Amniotic epithelial cell (primary cell): ENCODE measurements at regions not wholly inside any gene's neighbourhood (a gene's known extent, or its start where the extent isn't known, plus 50 kb on each side); places are given as distances from the start of the nearest gene placed in this dataset.

ENCODE experiments used
- DNase-seq: peaks from one replicate; pipeline ENCODE4 v3.0.0-alpha.2; 2010; ENCODE audit warnings: low read depth

DNA sequence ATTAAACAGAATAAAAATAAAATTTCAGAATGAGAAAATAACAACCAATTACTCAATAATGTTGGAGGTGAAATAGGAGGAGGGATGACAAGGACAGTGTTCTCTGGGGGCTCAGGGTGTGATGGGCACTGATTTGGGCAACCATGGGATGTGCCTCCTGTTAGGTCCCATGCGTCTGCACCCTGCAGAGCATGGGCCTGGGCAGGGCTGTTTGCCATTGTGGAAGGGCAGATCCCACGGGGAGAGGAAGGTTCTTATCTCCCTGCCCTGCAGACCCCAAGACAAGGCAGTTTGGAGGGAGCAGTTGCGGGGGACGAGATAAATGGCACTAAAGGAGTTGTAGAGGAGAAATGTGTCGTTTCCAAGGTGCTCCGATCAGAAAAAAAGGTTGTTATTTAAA is 206.3 kb downstream of the THBS2 start:
- DNase-seq: no peak

DNA sequence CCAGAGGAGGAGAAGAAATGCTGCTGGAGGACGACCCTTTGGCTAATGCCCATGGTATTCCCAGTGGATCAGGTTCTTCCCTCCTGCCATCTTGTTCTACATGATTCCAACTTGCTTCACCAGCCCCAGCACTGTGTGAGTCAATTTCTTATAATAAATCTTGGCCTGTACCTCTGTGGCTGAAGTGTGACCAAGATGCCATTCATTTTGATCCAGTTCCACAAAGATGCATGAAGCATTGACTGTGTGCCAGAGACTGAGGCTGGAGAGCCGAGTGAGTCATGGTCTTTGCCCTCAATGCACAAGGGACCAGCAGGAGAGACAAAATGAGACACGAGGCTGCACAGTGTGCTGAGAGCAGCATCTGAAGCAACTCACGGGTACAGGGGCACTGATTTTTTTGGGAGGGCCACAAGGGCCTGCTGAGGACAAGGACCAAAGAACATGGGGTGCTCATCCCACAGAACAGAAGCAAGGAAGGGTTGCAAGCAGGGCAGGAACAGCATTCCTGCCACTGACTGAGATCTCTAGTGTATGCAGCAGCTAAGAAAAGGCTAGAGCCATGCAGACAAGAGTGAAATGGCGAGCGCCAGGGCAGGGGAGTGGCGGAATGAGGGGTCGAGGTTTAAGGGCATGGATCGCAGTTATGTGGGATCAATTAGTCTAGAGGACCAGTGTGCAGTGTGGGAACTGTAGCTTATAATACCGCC is 207.0 kb downstream of the THBS2 start:
- peak; percentile 42 for DNase-seq

DNA sequence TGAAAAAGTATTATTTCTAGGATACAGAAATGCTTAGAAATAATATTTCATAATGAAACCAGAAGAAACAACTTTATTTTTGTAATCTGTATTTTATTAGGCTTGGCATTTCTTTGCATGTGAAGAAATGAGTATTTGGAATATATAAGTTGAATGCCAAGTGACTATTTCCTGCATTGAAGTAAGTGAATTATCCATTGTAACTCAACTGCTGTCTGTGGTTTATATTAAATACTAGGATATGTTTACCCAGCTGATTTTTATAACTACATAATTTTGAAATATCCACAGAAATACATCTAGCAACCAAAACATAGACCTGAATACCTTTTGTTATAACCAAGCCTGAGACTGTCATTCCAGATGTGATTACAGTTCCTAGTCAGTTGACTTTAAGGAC is 207.6 kb downstream of the THBS2 start:
- no peak for DNase-seq

DNA sequence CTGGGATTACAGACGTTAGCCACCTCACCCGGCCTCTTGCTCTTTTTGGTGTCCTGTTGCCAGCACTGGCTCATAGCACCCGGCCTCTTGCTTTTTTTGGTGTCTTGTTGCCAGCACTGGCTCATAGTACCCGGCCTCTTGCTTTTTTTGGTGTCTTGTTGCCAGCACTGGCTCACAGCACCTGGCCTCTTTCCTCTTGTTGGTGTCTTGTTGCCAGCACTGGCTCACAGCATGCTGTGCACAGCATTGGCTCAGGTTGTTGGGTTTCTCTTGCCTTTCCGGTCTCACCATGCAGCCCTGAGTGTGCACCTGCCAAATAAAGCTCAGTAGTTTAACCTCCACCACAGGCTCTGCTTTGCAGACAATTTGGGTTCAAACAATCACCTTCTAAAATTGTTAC is 208.2 kb downstream of the THBS2 start:
- DNase-seq: no peak

DNA sequence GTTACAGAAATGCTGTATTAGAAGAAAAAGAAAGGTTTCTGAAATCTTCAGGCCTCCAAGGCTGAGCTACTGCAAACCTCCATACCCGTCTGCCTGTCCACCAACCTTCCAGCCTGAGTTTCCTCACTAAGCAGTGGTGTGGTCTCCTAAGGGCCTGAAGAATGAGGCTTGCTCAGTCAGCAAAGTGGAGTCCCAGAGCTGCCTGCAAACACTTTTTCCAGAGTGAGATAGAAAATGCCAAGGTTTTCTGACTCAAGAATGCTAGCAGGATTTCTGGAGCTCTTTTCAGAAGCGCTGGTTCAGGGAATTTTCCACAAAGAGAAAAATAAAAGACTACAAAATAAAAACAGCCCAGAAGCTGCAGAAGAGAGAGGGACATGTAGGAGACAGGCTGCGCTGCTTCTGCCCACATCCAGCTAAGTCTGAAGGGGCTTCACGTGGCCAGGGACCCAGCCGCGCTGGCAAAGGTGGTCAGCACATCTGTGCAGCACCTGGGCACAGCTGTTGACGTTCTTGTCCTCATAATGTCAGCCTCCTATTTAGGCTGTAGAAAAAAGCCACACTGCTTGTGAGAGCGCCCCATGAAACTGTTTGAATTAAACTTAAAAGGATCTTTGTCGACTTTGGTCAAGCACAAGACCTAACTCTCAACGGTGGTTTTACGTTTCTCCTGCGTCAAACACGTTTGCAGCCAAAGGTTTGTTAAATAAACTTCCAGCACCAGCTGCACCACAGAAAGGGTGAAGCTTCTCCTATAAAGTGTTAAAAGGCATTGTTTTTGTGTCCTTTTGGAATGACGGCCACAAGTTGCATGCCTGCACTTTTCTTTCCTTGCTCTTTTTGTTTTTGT is 209.0 kb downstream of the THBS2 start:
- peak; percentile 11 for DNase-seq

DNA sequence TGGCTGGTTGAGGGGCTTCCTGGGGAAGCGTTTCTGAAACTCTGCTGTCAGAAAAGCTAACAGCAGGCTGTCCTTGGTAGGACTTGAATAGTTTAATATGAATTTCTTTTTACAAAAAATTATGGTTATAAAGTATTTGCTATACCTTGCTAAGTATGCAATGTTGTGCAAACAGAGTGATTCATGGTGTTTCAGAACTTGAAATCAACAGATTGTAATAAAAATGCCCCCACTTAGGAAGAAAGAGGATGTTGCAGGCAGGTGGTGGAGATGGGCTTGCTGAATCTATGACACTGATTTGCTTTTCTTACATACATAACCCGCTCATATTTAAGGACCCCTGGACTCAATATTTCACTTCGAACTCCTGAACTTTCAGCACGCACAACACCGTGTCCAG is 211.6 kb downstream of the THBS2 start:
- peak; percentile 35 for DNase-seq

DNA sequence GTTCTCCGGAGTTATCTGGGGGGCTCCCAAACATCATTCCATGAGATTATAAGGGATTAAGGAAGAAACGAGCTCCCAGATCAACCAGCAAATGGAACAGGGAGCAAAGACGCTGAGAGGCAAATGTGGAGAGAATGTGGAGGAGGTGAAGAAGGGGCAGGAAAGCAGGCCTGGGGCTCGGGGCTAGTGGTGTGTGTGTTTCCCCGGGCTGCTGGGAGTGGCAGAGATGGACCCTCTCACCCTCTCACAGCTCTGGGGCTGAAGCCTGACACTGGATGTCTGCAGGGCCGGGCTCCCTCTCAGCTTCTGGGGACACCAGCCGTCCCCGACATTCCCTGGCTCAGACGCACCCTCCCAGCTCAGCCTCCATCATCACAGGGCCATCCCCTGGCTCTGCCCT is 212.6 kb downstream of the THBS2 start:
- no peak for DNase-seq

DNA sequence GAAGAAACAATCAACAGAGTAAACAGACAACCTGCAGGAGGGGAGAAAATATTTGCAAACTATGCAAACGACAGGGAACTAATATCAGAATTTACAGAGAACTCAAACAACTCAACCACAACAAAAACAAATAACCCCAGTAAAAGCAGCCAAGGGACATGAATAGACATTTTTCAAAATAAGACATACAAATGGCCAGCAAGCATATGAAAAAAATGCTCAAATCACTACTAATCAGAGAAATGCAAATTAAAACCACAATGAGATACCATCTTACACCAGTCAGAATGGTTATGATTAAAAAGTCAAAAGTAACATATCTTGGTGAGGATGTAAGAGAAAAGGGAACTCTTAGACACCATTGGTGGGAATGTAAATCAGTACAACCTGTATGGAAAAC is 215.0 kb downstream of the THBS2 start:
- DNase-seq: no peak

DNA sequence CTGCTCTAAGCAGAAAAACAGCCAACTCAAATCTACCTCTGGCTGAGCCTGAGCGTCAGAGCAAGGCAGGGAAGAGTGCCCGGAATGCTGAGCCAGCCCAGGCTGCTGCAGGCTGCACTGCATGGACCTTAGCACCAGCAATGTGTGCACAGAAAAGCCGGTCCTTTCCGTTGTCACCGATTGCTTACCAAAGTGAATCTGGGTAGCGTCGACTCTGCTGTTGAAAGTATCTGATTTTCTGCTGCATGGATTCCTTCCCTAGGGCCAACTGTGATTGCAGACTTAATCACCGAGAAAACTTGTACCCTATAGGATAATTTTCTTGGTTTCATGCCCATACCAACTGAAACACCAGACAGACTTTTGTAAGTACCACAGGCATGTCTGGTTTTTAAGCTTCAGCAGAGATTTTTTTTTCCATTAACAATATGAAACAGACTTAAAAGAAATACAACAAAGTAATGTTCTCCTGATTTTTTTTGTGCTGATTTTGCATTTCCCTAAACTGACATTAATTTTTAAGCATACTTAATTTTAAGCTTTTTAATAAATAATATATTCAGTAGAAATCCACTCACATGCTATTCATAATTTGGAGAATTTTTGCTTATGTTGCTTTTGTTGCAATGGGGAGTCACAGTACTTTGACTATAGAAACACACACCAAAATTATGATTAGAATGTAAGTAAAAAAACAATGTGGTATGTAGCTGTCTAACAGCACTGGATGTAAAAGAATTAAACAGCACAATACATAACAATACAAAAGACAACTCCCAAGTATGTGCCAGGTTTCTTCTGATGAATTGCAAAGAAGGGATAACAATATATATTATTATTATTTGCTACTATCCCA is 218.0 kb downstream of the THBS2 start:
- peak; percentile 78 for DNase-seq

DNA sequence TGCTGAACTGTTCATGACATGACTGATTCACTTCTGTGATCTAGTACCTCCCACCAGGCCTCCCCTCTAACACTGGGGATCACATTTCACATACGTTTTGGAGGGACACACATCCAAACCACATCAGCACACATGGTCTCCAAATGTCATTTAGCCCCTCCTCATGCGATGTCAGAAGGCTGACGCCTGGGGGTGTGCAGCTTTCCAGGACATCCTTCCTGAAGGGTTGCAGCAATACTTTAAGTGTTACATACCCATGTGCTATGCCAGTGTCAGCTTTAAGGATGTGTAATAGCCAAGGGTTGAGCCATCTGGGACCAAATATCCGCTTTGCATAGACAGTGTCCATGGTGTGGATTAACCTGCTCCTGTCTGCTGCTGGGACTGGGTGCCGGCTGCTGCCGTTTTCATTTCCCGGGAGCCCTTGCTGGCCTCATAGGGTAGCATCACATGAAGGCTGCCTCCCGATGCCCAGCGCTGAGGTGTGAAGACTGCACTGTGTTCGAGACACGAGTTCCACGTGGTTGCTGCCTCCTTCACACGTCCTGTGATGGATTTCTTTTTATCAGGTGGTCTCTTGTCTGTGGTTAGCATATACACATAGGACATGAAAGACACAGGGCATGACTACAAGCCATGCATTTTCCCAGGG is 219.0 kb downstream of the THBS2 start:
- no peak for DNase-seq

DNA sequence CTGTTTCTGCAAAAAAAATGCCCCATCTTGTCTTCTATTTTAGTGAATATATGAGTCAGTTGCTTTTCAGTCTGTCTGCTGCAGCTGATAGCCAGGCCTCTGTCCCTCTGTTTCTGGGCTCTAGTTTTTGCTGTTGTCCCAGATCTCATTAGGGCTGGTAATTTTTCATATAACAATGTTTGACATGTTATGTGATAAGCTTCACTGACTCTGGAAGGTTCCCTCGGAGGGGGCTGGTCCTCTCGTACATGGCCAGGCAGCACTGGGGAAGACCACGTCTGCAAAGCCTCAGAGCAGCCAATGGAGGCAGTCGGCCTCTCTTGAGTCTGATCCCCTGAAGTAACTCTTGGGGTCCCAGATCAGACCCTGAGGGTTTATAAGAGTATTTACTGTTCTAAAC is 223.8 kb downstream of the THBS2 start:
- DNase-seq: no peak

DNA sequence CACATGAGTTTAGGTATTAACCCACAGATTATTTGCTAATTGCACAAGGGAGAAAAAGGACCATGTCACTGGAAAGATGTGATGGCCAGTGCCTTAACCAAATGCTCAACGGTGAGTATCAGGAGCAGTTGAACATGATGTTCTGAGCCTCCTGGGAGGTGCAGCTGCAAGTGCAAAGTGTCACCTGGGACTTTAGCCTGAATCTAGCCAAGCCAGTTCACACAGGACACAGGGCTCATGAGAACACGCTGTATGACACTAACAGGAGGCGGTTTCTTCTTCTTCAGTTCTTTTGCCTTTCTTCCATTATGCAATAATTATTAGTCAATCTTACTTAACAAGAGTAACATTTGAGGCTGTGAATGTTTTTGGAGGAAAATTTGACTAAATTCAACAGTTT is 225.3 kb downstream of the THBS2 start:
- no peak for DNase-seq

DNA sequence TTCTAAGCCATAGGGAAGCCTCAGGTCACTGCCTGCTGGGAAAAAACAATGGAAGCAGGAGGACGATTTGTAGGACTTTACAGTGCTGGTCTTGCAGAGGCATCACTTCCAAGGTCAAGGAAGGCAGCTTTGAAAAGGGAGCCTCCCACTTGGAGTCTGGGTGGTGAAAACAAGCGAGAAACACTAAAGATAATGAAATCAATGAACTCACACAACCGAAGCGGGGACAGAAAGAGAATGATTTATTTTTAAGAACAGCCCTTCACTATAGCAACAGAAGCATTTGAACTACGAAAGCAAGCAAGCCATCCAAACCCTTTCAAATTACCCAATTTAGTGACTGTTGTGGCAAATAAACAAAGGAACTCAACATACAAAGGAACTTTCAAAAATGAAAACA is 227.5 kb downstream of the THBS2 start:
- DNase-seq: no peak

DNA sequence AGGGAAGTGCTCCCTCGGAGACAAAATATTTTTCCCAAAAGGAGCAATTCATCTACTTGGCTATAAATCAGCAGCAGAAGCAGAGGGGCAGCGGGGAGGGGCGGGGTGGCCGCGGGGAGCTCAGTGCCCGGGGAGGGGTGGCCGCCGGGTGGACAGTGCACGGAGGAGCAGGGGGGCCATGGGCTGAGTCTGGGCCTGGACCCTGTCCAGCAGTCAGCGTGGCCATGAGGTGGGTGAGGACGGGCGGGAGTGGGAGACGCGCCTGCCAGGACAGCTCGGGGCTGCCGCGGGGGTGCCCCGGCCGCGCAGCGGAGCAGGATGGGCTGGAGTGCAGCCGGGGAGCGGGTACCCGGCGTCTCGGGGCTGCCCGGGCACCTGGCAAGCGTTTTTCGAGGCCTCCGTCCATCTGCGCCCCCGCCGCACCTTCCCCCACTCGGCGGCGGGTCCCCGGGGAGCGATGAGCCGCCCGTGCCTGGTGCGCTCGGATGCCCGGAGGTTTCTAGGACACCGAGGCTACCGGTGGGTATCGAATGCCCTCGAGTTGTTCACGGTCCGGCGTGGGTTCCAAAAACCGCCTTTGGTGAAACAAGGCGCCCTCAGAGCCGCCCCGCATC is 229.5 kb downstream of the THBS2 start:
- DNase-seq: no peak

DNA sequence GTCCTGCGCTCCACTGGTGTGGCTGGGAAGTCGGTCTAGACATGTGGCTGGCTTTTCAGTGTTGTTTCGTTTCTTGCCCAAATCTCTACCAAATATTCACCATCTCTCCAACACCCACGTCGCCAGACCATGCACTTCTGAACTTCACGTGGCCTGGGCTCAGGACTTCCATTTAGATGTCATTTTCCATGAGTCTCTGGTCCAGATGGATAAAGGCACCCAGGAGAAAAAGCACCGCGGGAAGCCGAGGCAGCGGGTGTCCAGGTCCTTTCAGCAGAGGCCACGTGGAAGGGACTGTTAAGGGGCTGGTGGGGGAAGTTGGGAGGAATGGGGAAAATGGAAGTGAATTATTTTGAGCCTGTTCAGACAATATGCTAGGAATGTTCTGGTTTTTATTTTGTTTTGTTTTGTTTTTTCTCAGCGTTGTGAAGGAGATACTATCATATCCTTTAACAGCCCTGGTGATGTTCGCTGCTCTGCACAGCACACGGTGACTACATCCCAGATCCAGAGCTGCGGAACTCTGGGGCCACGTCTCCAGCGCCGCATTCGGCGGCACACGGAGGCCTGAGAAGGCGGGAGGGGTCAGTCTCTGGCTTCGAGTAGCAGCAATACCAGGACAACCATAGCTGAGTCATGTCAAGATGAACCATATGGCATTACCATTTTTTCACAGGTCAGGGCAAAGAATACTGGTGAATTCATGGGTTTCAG is 230.3 kb downstream of the THBS2 start:
- no peak for DNase-seq

DNA sequence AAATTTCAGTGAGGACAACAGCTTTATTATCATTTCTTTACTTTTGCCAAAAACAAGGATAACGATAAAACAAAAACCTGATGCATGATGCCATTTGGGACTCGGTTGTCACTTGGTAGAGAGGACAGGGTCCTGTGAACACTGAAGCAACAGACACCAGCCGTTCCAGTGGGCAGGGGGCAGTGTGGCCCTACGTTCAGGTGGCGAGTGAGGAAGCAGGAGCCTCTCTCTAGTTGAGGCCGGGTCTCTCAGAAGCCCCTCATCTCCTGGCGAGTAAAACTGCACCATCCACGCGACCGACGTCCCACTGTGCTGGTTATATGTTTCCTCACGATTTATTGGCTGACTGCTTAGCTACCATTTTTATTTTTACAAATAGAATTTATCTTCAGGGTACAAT is 231.6 kb downstream of the THBS2 start:
- no peak for DNase-seq

DNA sequence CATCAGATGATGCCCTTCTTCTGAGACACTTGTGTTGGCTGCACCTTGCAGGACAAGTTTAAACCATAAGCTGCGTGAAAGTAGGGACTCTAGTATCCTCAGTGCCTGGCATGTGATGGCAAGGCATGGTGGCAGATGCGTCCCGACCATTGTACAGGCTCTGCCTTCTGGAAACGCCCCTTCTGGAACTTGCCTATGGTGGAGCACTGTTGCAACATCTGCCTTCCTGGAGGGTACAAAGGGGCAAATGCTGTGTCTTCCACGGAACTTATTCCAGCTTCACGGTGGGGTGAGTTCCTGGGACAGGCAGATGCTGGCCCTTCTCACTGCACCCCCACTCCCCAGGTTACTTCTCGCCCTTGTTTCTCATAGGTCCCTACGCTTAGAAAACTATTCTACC is 232.8 kb downstream of the THBS2 start:
- no peak for DNase-seq

DNA sequence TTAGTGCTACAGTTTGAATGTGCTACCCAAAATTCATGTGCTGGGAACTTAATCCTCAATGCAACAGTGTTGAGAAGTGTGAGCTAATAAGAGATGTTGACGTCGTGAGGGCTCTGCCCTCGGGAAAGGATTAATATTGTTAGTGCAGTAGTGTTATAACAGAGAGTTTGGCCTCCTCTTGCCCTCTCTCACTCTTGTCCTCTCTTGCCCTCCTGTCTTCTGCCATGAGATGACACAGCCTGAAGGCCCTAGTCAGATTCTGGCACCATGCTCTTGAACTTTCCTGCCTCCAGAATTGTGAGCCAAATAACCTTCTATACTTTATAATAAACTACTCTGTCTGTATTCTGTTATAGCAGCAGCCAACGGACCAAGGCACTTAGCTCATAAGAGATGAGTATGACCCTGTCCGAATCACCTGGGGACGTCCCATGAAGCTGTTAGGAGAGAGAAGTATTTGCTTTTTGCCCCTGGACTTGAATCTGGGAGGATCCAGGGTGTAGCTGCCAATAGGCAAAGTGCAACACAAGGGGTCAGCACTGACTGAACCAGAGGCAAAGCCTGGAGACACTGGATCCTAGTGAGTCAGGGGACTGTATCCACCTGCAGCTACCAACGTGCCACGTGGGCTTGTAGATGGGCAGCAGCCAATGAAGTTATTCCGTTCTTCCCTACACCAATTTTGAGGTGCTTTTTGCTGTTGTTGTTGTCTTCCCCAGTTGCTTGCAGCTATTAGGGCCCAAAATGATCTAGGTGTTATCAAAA is 233.7 kb downstream of the THBS2 start:
- DNase-seq: peak; percentile 36

DNA sequence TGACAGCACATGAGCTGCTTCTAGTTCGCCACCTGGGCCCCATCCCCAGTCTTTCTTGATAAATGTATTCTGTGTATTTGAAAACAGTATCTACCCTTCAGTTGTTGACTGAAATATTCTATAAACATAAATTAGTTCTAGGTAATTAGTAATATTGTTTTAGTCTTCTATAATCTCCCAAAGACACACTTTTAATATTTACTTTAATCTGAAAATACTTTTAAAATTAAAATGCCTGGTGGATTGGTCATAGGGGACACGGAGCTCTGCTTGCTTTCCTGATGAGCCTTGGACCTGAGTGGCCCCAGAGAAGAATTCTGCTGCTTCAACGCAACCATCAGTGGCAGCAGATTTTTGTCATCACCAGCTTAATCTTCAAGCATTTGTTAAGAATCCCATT is 234.5 kb downstream of the THBS2 start:
- DNase-seq: no peak

DNA sequence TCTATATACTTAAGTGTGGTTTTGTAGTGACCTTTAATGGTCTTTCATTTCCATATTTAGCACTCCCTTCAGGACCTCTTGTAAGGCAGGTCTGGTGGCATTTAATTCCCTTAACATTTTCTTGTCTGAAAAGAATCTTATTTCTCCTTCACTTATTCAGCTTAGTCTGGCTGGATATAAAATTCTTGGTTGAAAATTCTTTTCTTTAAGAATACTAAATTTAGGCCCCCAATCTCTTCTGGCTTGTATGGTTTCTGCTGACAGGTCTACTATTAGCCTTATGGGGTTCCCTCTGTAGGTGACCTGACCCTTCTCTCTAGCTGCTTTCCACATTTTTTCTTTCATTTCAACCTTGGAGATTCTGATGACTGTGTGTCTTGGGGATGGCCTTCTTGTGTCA is 236.9 kb downstream of the THBS2 start:
- DNase-seq: no peak
